Lower leg skin (tissue), 3 donors: ENCODE measurements at regions not wholly inside any gene's neighbourhood (a gene's known extent, or its start where the extent isn't known, plus 50 kb on each side); places are given as distances from the start of the nearest gene placed in this dataset.

ENCODE experiments used
- POLR2A ChIP-seq, 2 donors: fragments of 450-650 bp; IDR thresholded peaks; one replicate each; pipeline ENCODE4 v1.6.1; 2016 to 2017; ENCODE audit warnings: antibody characterized with exemption in 2 of 2, mild to moderate bottlenecking in 1 of 2, moderate library complexity in 1 of 2
- TF ChIP-seq, protein P1 (sequence below), 3 donors: fragments of 450-650 bp; IDR thresholded peaks; one replicate each; pipeline ENCODE4 v1.5.1; 2016; ENCODE audit warnings: antibody characterized with exemption in 3 of 3, mild to moderate bottlenecking in 3 of 3, moderate library complexity in 2 of 3

DNA sequence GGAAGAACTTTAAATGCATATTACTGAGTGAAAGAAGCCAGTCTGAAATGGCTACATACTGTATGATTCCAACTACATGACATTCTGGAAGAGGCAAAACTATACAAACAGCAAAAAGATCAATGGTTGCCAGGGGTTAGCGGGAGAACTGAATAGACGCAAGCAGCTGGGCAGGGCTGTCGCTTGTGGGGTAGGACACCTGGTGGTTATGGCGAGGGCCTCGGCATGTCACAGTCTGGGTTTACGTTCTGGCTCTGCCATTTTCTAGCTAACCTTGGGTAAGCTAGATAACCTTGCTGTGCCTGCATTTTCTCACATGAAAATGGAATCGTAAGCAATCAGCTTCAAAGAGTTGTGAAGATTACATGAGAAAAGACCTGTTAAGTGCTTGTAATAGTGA is 55.2 kb upstream of the SYT13 start:
- TF ChIP-seq, protein P1, sequence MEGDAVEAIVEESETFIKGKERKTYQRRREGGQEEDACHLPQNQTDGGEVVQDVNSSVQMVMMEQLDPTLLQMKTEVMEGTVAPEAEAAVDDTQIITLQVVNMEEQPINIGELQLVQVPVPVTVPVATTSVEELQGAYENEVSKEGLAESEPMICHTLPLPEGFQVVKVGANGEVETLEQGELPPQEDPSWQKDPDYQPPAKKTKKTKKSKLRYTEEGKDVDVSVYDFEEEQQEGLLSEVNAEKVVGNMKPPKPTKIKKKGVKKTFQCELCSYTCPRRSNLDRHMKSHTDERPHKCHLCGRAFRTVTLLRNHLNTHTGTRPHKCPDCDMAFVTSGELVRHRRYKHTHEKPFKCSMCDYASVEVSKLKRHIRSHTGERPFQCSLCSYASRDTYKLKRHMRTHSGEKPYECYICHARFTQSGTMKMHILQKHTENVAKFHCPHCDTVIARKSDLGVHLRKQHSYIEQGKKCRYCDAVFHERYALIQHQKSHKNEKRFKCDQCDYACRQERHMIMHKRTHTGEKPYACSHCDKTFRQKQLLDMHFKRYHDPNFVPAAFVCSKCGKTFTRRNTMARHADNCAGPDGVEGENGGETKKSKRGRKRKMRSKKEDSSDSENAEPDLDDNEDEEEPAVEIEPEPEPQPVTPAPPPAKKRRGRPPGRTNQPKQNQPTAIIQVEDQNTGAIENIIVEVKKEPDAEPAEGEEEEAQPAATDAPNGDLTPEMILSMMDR (IDR thresholded peaks at IDR 0.05): no peak
- TF ChIP-seq POLR2A (IDR thresholded peaks at IDR 0.05): no peak
